HepG2 (cell line): ENCODE measurements at regions not wholly inside any gene's neighbourhood (a gene's known extent, or its start where the extent isn't known, plus 50 kb on each side); places are given as distances from the start of the nearest gene placed in this dataset.

Experiments used
- ATAC-seq: fragments of 200-7000 bp; cut with Tn5 transposase; 3 replicates; pipeline ENCODE4 v1.9.1; 2020; ENCODE audit warnings: mild to moderate bottlenecking, moderate library complexity
- BruUV-seq: library from RNA; stranded (reverse); fragments of 400-500 nt; replicated peaks from 2 replicates; lab custom pipeline; 2021; lab: Mats Ljungman, UMichigan
- CTCF ChIA-PET: fragments of 300-600 bp; formaldehyde crosslinking; extraction: SDS; loops from one replicate; lab custom pipeline; 2021; ENCODE audit warnings: low total read pairs, inconsistent platforms, low intra/inter-chr PET ratio; lab: Yijun Ruan, JAX
- POLR2A ChIA-PET: fragments of 350-600 bp; sonication (Branson Sonifier 250); formaldehyde crosslinking; loops from one replicate; lab custom pipeline; 2020; ENCODE audit warnings: antibody characterized with exemption, inconsistent platforms; lab: Yijun Ruan, JAX
- DNase-seq: peaks from one replicate; pipeline ENCODE4 v3.0.0-alpha.2; 2015; ENCODE audit warnings: low spot score
- FAIRE-seq: peaks from 3 replicates; lab custom pipeline; 2011; peaks lifted over from hg19 to GRCh38; lab: Jason Lieb, UNC
- H2AFZ ChIP-seq: one replicate; pipeline ENCODE4 v1.6.1; 2011; ENCODE audit warnings: low read length, inconsistent platforms
- H3K27ac ChIP-seq: fragments of 300-600 bp; 3 replicates; pipeline ENCODE4 v1.8.0; 2011; ENCODE audit warnings: mixed run types, mild to moderate bottlenecking, mixed read lengths, low read length, inconsistent platforms; ENCODE audit not compliant: insufficient read depth; ENCODE audit errors: extremely low read length
- H3K27me3 ChIP-seq, 2 experiments: fragments of 200-600 bp in 1 of 2; 2 replicates in 1 of 2; 3 replicates in 1 of 2; pipeline versions ENCODE4 v1.6.0 to v1.8.0; 2011; ENCODE audit warnings: low read length in 2 of 2, mild to moderate bottlenecking in 2 of 2, moderate library complexity in 2 of 2, inconsistent platforms in 1 of 2; ENCODE audit not compliant: insufficient read depth in 2 of 2, control insufficient read depth in 1 of 2
- H3K36me3 ChIP-seq, 2 experiments: fragments of 200-600 bp in 1 of 2; replicated peaks in 1 of 2; 2 replicates in 1 of 2; 3 replicates in 1 of 2; pipeline versions ENCODE4 v1.5.1 to v1.8.0; 2011; ENCODE audit warnings: low read length in 2 of 2, inconsistent platforms in 1 of 2; ENCODE audit not compliant: insufficient read depth in 2 of 2, control insufficient read depth in 1 of 2
- H3K4me1 ChIP-seq: 2 replicates; pipeline ENCODE4 v1.5.1; 2012; ENCODE audit warnings: low read length, inconsistent platforms; ENCODE audit not compliant: insufficient read depth
- H3K4me2 ChIP-seq: 2 replicates; pipeline ENCODE4 v1.6.0; 2011; ENCODE audit warnings: low read depth, low read length, inconsistent platforms
- H3K4me3 ChIP-seq, 3 experiments: fragments of 200-600 bp in 1 of 3; sonication (generic), shearing (Covaris generic) in 1 of 3; replicated peaks in 1 of 3; 2 replicates each; pipeline ENCODE4 v1.5.1; 2011 to 2016; ENCODE audit warnings: low read length in 3 of 3, inconsistent platforms in 2 of 3, low read depth in 2 of 3, mild to moderate bottlenecking in 2 of 3, control low read depth in 1 of 3, mixed read lengths in 1 of 3; ENCODE audit not compliant: insufficient read depth in 1 of 3
- H3K79me2 ChIP-seq: one replicate; pipeline ENCODE4 v1.6.1; 2011; ENCODE audit warnings: low read length, inconsistent platforms; ENCODE audit not compliant: insufficient read depth
- H3K9ac ChIP-seq: 2 replicates; pipeline ENCODE4 v1.6.0; 2011; ENCODE audit warnings: mild to moderate bottlenecking, low read depth, low read length, inconsistent platforms; ENCODE audit not compliant: insufficient read depth
- H3K9me3 ChIP-seq: 2 replicates; pipeline ENCODE4 v1.5.1; 2012; ENCODE audit warnings: mild to moderate bottlenecking, low read length
- H4K20me1 ChIP-seq: 2 replicates; pipeline ENCODE4 v1.6.0; 2011; ENCODE audit warnings: inconsistent platforms, mild to moderate bottlenecking, low read length, moderate library complexity; ENCODE audit not compliant: insufficient read depth
- GPBP1L1 ChIP-seq: sonication (generic); formaldehyde crosslinking; IDR thresholded peaks from 2 replicates; pipeline ENCODE4 v1.5.0; 2020; ENCODE audit warnings: mild to moderate bottlenecking, missing genetic modification reagents
- GRHL1 ChIP-seq: sonication (generic); formaldehyde crosslinking; conservative IDR thresholded peaks from 2 replicates; pipeline ENCODE4 v1.8.0; 2022; ENCODE audit warnings: missing genetic modification reagents
- JUND ChIP-seq: sonication (generic); formaldehyde crosslinking; IDR thresholded peaks from 2 replicates; pipeline ENCODE4 v1.8.0; 2022; ENCODE audit warnings: mild to moderate bottlenecking, missing genetic modification reagents
- NFE2 ChIP-seq: sonication (generic); formaldehyde crosslinking; IDR thresholded peaks from 2 replicates; pipeline ENCODE4 v1.4.0; 2020; ENCODE audit warnings: missing genetic modification reagents
- PHF5A ChIP-seq: IDR thresholded peaks from one replicate; pipeline ENCODE4 v1.6.1; 2018; ENCODE audit warnings: low read depth, missing genetic modification reagents; ENCODE audit not compliant: unreplicated experiment
- TARDBP ChIP-seq: sonication (generic); formaldehyde crosslinking; IDR thresholded peaks from 2 replicates; pipeline ENCODE4 v1.8.0; 2022; ENCODE audit warnings: mild to moderate bottlenecking, missing genetic modification reagents
- ZNF18 ChIP-seq: sonication (generic); formaldehyde crosslinking; IDR thresholded peaks from 2 replicates; pipeline ENCODE4 v1.8.0; 2022; ENCODE audit warnings: mild to moderate bottlenecking, missing genetic modification reagents; ENCODE audit not compliant: insufficient replicate concordance
- in situ Hi-C: cut with HindIII; loops from 2 replicates; pipeline ENCODE4 v1.10.0; 2017; ENCODE audit warnings: low pct_unique_long_range_greater_than_20kb; ENCODE audit not compliant: extremely low pct_ligation_motif_present
- intact Hi-C: fragments of 100-400 bp; cut with micrococcal nuclease; formaldehyde crosslinking; loops from one replicate; pipeline ENCODE4 v1.10.0; 2022; ENCODE audit not compliant: unreplicated experiment

GRCh38 chr9:106700676-106701075, 162.3 kb upstream of the ZNF462 start:
- POLR2A ChIA-PET: no interaction called here
- no peaks in the 10 kb centered on the region for H3K9me3 ChIP-seq
- BruUV-seq: no TSS peak
- no peaks in the 10 kb centered on the region for H3K36me3 ChIP-seq
- H3K79me2 ChIP-seq: no peaks in the 10 kb centered on the region
- no peak for DNase-seq
- H3K4me3 ChIP-seq: no peak overlapping the region
- in situ Hi-C loops: no loop called here
- H2AFZ ChIP-seq: no peak overlapping the region
- H3K9ac ChIP-seq: no peak overlapping the region
- TF ChIP-seq JUND: no peak
- TF ChIP-seq ZNF18 (CRISPR knock-in tag): no peak
- TF ChIP-seq PHF5A (CRISPR knock-in tag): no peak
- TF ChIP-seq NFE2 (CRISPR knock-in tag): no peak
- TF ChIP-seq TARDBP (CRISPR knock-in tag): no peak
- no peak for TF ChIP-seq GPBP1L1 (CRISPR knock-in tag)
- no peak for TF ChIP-seq GRHL1 (CRISPR knock-in tag)
- TF ChIP-seq, all 625 proteins: peak for 0
- H3K4me1 ChIP-seq: no peaks in the 10 kb centered on the region
- H3K4me2 ChIP-seq: no peak overlapping the region
- H3K27me3 ChIP-seq: 0 out of 5 replicates have a peak, but pooled peaks cover 0 to 6% of the 10 kb centered on the region in 2 experiments
- no peak overlapping the region for H3K27ac ChIP-seq
- ATAC-seq (no peak), FAIRE-seq (no peak)
- intact Hi-C loops: no loop called here
- H4K20me1 ChIP-seq: no peaks in the 10 kb centered on the region
- CTCF ChIA-PET: no interaction called here
